ENCODE measurements at regions not wholly inside any gene's neighbourhood (a gene's known extent, or its start where the extent isn't known, plus 50 kb on each side); places are given as distances from the start of the nearest gene placed in this dataset.

DNA sequence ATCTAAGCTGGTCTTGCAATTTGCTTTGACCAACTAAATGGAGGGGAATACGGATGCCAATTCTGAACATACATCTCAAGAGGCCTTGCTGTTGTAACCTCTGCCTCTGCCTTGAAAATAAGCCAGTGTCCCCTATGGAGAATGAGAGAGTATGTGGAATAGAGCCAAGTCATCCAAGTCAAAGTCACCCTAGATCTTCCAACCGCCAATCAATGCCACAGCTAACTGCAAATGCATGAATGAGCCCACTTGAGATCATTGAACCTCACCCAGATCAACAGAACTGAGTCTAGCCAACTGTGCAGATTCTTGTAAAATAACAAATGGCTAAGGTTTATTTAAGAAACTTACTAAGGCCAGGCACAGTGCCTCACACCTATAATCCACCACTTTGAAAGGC is 139.8 kb upstream of the TANK start:
- no peak for DNase-seq (ENCODE audit: low read depth)

DNA sequence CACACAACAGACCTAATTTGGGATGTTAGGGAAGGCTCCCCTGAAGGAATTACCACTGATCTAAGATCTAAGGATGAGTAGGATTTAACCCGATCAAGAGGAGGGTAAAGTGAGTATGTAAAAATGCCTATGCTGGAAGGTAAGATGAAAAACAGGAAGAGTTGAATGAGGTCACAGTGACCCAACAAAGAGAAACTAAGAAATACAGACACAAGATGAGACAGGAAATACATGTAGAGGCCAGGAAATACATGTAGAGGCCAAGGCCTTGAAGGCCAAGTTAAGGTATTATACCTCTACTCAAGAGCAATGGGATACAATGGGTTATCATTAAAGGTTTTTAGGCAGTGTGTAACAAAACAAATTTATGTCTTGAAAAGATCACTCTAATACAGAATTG is 131.6 kb upstream of the TANK start:
- DNase-seq (ENCODE audit: low read depth), result no peak

DNA sequence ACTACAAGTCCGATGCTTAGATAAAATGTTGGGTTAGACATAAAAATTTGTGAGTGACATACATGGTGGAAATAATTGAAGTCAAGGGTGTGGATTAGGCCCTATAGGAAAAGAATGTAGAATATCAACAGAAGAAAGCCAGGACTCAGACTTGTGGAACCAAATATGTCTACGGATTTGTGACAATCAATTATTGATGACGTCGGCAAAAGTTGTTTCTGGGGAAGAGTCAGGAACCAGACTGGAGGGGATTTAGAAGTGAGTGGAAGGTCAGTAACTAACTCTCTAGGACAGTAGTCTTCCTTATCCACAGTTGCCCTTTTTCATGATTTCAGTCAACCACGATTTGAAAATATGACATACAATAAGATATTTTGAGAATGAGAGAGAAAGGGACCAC is 130.9 kb upstream of the TANK start:
- no peak for DNase-seq (ENCODE audit: low read depth)

DNA sequence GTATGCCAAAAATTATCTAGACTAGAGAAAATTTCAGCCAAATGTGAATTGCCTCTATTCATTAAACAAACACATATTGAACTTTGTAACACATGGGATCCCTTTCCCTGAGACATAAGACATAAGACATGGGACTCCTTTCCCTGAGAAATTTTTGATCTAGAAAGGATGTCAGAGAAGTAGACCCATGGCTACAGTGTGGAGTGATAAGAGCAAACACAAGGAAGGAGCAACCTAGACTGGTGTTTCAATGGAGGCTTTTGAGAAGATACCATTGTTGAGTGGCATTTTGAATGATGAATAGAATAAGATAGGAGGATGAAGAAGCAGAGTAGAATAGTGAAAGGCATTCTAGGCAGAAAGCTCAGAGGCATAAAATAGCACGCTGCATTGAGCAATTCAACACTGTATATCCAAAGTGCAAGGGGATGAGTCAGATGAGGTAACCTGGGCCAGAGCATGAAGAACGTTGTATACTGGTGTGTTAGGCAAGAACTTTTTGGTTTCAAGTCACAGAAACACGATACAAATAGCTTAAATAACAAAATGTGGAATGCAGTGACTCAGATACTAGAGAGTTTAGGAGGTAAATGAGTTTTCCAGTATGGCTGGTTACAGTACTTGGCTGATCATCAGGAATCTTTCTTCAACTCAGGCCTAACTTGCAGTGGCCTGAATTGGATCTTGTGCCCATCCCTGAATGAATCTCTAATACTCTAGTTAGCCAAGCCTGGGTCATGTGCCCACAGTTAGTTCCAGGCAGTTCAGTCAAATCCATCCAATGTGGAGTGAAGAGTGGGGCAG is 129.8 kb upstream of the TANK start:
- DNase-seq (ENCODE audit: low read depth), result peak; percentile 99

DNA sequence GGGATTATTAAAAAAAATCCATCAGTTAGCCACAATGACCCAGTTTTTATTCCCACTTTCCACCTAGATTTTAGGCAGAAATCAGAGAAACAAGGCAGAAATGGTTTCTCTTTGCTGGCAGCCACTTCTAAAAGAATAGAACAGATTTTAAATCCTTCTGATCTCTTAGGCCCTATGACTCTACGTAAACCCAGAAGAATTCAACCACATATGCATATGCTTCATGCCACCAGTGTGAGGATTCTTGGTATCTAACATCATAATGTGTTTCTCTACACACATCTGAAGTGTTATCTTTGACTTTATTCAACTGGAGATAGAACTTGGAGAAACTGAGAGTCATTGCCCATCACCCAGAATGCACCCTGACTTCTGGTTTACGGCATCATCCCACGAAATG is 128.7 kb upstream of the TANK start:
- peak; percentile 72 for DNase-seq (ENCODE audit: low read depth)

DNA sequence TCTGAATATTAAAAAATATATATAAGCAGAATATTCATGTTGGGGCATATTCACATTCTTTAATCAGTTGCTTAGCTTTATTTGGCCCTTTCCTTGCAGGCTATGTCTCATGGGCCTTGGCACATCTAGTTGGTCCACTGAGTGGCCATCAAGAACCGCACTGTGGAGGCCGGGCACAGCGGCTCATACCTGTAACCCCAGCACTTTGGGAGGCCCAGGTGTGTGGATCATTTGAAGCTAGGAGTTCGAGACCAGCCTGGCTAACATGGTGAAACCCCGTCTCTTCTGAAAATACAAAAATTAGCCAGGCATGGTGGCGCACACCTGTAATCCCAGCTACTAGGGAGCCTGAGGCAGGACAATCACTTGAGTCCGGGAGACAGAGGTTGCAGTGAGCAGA is 127.6 kb upstream of the TANK start:
- DNase-seq (ENCODE audit: low read depth), result no peak

DNA sequence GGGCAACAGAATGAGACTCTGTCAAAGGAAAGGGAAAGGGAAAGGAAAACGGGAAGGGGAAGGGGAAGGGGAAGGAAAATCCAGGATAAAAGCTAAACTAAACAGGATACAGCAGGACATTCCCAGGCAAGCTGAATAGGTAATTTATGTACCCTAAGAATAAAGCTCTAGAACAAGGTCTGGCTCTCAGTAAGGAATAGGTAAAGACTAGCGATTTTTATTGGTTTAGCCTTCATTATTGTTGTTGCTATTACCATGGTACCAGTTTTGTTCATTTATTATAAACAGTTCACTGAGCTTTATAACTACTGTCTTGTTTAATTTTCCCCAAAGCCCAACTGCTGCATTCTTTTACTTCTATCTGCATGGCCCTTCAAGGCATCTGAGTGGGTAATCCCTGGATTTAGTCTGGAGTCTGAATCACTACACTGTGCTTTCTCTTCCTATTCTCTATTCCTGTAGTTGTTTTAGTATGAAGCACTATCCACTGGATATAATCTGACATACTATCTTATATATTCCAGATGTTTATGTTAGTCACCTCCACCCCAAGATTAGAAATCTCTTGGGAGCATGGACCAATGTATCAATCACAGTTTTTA is 127.1 kb upstream of the TANK start:
- DNase-seq (ENCODE audit: low read depth), result no peak

DNA sequence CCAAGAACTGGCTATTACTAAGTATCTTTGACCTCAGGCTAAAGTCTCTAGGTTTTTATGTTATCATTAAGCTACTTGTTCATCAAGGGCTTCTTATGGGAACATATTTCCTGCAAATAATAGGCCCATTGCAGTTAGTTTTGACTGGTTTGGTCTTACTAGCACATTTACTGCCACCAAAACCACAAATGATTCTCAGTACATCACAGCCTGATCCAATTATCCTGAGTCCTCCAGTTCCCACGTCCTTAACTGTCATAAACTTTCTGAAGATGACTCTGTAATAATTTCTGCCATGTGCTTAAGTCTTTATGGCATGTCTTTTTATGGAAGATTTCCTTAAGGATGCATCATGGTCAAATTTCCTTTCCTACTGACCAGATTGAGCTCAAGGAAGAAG is 123.3 kb upstream of the TANK start:
- DNase-seq (ENCODE audit: low read depth), result no peak

DNA sequence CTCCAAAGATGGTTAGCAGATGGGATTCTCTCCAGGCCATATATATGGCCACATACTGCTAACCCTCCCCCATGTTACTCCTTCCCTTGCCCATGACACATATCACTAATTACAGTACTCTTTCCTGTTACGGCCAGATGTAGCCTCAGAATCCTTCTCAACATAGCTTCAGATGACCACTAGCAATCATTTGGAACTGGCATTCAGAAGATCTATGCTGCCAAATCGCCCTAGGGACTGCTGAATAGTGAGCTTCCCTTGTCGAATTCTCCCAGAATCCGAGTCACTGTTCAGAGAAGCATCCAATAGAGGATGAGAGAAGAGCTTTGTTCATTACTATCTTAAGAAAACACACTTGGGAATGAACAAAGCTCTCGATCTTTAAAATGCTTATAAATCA is 121.2 kb upstream of the TANK start:
- DNase-seq (ENCODE audit: low read depth), result no peak

DNA sequence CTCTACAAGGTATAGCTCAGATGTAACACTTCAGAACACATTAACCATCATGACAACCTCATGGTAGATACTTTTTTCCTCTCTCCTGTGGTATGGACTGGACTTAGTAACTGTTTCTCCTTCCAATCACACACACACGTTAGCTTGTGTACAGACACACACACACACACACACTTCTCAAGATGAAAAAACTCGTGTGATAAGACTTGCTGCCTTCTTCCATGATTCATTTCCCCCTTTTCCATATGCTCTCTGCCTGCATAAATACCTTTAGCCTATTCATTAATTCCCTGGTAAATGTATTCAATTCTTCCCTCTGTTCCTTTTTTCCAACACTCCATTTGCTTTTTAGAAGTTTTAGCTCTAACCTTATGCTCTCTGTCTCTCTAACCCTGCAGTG is 118.9 kb upstream of the TANK start:
- DNase-seq (ENCODE audit: low read depth), result no peak

DNA sequence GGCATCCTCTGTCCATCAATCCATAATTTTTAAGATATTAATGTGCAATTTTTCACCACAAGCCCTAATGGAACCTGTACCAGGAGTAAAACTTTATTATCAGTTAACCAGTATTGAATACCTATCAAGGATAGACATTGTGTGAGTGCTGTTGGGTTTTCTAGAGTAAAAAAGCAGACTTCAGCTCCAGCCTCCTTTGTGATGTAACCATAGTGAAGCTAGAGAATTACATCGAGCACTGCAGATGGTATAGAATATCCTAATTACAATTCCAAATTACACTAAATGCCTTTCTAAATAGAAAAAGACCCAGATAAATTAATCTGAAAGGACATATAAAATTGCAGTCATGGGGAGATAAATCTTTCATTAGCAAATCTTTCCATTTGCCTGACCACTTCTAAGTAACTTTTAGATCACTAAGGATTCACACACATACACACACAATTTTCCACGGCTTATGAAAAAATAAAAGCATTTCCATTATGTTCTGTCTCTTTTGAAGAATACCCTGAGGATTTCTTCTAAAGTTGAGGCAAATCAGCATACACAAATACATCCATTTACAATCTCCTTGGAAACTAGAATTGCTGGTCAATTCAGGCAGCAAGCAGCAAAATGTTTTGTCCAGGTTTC is 117.1 kb upstream of the TANK start:
- DNase-seq (ENCODE audit: low read depth), result no peak

DNA sequence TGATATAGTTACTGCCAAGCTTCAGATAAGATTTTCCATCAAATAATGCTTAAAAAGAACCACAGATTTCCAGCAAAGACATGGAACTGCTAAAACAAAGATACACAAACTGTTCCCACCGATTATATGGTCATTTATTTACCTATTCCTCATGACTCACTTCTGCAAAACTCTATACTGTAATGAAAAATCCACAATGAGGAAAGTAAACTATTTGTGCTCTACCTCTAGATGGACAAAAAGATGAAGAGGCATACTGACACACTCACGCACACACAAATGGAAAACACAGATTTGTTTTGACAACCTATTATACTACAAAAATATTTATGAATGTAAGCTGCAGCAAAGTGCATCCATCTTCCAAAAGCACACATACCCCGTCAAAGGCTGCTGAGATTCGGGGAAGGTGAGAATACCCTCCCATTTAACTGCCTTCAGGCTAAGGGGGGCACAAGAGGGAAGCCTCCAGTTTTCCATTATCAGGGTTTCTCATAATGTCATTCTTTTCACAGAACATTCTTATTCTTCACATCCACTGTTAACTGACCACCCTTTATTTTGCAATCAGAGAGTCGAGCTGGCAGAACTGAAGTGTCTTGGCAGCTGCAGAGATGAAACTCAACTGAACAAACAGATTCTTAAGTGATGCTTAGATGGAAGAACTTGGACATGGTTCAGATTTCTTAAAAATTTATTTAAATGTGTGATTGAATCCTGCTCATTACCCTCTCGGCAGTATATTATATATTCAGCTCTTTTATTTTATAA is 115.9 kb upstream of the TANK start:
- no peak for DNase-seq (ENCODE audit: low read depth)

DNA sequence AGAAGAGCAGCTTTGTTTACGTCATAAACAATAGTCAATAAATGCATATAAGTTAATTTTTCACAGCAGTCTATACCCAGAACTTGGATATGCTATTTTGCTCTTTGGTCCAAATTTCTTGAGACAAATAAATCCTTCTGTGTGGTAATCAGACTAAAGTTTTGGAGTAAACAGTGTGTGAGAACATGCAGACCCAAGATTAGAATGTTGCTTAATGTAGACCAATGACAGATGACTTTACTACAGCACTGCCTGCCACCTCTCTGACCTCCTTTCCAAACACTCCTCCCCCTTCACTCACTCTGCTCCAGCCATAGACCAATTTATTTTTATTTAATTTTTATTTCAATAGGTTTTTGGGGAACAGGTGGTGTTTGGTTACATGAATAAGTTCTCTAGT is 115.3 kb upstream of the TANK start:
- DNase-seq (ENCODE audit: low read depth), result no peak

DNA sequence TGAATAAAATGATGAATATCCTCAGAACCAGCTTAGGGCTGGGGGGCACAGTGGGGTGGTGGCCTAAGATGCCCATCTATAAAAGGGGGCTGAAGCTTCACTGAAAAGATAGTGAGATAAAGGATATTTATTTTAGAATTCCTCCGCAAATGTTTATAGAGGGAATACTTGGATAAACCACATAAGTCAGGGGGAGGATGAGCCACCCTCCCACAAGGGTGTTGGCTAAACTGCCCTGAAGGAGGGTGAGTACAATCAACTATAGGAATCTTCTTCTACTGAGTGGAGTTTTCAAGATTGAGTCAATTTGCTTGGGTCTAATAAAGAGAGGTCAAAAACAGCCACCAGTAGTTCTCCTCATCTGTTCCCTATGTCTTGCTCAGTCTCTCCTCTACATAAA is 114.5 kb upstream of the TANK start:
- DNase-seq (ENCODE audit: low read depth), result no peak

DNA sequence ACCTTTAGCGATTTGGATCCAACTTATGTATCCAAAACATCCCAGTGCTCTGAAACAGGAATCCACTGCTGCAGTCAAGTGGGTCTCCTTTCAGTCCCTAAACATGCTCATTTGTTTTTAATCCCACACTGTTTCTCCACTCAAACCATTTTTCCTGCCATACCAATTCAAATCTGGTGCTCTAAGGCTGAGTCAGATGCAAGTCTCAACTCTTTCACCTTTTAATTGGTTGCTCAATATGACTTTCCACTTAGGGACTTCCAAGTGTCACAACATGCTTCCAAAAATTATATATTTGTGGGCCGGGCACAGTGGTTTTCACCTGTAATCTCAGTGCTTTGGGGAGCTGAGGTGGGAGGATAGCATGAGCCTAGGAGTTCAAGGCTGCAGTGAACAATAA is 113.4 kb upstream of the TANK start:
- DNase-seq (ENCODE audit: low read depth), result no peak

DNA sequence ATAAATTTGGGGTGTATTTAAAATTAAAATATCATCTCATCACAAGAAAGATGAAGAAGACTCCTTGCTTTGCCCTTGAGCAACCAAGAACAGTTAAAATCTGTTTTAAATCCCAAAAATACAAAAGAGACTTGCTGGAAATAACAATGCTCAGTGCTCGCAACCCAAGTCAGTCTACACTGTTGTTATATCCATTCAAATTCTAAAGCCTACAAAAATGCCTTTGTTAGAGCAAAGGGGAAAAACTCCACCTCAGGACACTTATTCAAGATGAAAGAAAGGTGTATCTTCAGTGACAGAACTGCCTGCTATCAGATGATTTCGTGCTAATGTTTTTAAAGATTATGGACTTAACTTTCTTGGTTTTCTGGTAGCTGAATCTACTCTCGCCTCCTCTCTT is 111.9 kb upstream of the TANK start:
- no peak for DNase-seq (ENCODE audit: low read depth)

DNA sequence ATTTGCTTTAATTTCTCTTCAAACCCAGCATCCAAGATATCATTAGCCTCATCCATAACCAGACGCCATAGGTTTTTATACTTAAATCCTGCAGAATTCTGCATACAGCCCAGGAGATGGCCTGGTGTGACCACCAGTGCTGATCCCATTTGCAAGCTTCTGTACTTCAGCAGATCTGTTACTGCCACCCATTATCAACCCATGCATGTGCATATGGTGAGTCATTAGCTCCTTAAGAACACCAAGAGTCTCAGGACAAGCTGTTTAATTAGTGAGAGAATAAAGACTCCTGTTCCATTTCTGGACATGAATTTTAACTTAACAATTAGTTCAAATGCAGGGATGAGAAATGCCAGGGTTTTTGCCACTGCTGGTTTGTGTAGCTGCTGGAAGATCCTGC is 110.7 kb upstream of the TANK start:
- DNase-seq (ENCODE audit: low read depth), result no peak

DNA sequence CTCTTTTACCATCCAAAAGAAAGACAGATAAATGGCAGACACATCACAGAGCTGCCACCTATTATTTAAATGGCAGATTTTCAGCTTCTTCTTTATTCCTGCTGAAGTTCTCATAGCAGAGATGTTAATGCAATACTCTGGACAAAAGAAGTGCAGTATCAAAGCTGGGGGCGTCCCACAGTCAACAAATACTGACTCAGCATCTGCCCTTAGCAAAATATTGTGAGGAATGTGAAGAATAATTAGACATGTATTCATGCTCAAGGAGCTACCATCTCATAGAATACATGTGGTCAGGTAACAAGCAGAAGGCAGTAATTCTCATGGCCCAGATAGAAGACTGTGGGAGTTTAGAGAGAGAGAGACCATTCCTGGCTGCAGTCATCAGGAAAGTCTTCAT is 108.0 kb upstream of the TANK start:
- no peak for DNase-seq (ENCODE audit: low read depth)

DNA sequence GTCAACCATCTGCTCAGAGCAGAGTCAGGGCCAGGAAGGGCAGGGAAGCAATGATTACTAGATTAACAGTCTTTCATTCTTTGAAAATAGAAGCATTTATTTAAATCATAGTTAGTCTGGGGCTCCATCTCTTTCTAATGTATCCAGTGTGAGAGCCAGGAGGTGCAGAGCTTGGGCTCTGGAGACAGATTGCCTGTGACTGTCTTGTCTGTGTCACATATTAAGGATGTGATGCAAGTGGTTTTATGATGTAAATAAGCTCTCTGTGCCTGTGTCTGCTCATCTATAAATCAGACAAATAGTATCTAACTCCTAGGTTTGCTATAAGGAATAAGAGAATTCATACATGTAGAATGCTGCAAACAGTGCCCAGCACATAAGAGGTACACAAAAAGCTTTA is 104.9 kb upstream of the TANK start:
- DNase-seq (ENCODE audit: low read depth), result no peak

DNA sequence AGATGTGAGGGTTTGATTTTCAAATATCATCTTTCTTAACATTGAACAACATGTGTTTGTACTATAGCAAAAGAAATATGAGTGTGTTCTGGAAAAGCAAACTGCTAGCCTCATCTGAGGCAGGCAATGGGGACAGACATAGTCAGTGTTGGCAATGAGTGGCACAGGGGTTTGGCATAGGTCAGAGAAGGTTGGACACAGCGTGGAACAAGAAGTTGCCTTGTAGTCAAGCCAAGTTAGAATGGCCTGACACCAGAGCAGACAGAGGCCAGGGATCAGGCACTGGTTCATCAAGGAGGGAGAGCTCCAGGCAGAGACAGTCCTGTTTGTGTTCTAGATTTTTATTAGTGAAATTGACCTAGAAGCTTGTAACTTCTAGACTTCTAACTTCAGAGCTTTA is 100.8 kb upstream of the TANK start:
- no peak for DNase-seq (ENCODE audit: low read depth)

DNA sequence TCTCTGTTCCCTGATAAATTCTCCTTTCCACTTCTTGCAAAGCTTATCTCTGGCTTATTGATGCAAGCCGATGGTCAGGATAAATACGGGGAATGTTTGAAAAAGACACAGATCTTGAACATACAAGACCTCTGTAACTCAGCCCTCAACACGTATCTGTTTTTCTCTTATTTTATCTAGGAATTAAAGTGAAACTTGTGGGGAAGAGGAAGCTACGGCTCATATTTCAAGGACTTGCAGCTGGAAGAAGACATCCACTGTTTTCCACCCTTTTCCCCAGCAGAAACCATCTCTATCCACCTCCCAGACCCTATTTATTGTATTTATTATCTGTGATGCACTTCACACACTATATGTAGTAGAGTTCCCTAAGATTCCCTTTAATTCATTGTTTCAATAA is 98.4 kb upstream of the TANK start:
- DNase-seq (ENCODE audit: low read depth), result no peak

DNA sequence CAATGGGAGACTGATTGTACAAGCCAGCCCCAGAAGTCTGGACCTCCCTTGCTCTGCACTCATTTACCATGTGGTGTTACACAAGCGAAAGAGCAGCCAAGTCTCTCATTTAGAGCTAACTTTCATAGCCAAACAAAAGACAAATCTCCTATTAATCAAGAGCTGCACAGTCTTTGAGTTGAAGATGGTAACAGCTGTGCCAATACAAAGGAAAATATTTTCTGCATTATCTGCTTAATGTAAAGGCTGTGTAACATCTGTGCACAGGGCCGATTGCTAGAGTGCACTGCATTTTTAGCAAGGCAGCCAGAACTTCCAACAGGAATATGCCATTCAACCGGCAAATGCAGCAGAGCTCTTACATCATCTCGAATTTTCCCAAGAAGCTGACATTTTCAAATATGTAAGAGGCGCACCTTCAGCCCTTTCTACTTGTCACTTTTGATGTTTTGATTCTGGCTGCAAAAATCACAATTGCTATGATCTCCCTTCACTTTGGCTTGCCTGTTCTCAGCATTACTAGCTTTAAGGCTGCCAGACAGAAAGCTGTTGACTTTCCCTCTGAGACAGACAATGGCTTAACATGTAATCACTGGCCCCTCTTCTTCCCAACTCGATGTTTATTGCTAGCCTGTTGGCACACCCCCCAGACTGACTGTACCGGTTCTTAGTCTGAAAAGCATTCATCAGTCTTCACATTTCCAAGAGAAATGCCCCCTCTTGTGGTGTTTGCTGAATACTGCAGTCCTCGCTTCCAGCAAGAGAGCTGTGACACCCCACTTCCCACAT is 96.9 kb upstream of the TANK start:
- peak; percentile 68 for DNase-seq (ENCODE audit: low read depth)

Measured in non-pigmented ciliary epithelial cell (primary cell).